Body of pancreas (tissue), 4 donors: ENCODE measurements at regions not wholly inside any gene's neighbourhood (a gene's known extent, or its start where the extent isn't known, plus 50 kb on each side); places are given as distances from the start of the nearest gene placed in this dataset. TPM values are rescaled to one million over a fixed set of nuclear protein-coding genes. Genes with fewer than 3 reads are reported as not detected.
"Not testable (repeated sequence)": the region's sequence is repeated elsewhere in the genome, so short reads cannot be mapped to it uniquely, and the experiment has no call there.

Experiments
- ATAC-seq: fragments of 150-250 bp; one replicate; pipeline ENCODE4 v1.9.1; 2016
- DNase-seq, 4 donors: peaks; one replicate each; pipeline ENCODE4 v3.0.0-alpha.2; 2019
- H3K27ac ChIP-seq, 4 donors: fragments of 200-600 bp; sonication (generic); 1 replicate in 3 of 4; 2 replicates in 1 of 4; pipeline versions ENCODE4 v1.5.1 to v1.6.1; 2016 to 2019; ENCODE audit warnings: mild to moderate bottlenecking in 1 of 4, mixed read lengths in 1 of 4, moderate library complexity in 1 of 4
- H3K27me3 ChIP-seq, 2 donors: fragments of 200-600 bp; sonication (generic); one replicate each; pipeline ENCODE4 v1.6.0; 2016; ENCODE audit warnings: mild to moderate bottlenecking in 1 of 2
- H3K36me3 ChIP-seq, 2 donors: fragments of 200-600 bp; sonication (generic); replicated peaks in 1 of 2; 2 replicates each; pipeline ENCODE4 v1.5.1; 2016; ENCODE audit warnings: low read depth in 2 of 2; ENCODE audit not compliant: insufficient read depth in 1 of 2
- H3K4me1 ChIP-seq: fragments of 200-600 bp; sonication (generic); one replicate; pipeline ENCODE4 v1.6.0; 2016
- H3K4me3 ChIP-seq, 2 donors: fragments of 200-600 bp; sonication (generic); 1 replicate in 1 of 2; 2 replicates in 1 of 2; pipeline ENCODE4 v1.5.1; 2016 to 2019
- H3K9me3 ChIP-seq, 3 donors: fragments of 200-600 bp; sonication (generic); 1 replicate in 2 of 3; 2 replicates in 1 of 3; pipeline ENCODE4 v1.5.1; 2016
- WGBS, 2 donors: methylation state at CpG; one replicate each; pipeline ENCODE4 v1.1.5; 2017; 5-methylcytosine and 5-hydroxymethylcytosine counted together
- intact Hi-C: fragments of 100-400 bp; cut with DNase I; formaldehyde crosslinking; loops from one replicate; pipeline ENCODE4 v1.15.1; 2023
- microRNA counts, 2 donors: library from miRNA; unstranded; fragments of <30 nt; microRNA quantifications; one replicate each; lab custom pipeline; 2017
- microRNA-seq, 2 donors: library from miRNA; unstranded; fragments of <30 nt; microRNA quantifications; one replicate each; pipeline ENCODE4, GENCODE V29; 2016; ENCODE audit warnings: borderline number of aligned reads in 2 of 2, borderline replicate concordance in 2 of 2
- small RNA-seq: library from RNA; depleted of rRNA; stranded (forward); fragments of <200 nt; gene quantifications from one replicate; pipeline ENCODE3, GENCODE V24; 2016

DNA sequence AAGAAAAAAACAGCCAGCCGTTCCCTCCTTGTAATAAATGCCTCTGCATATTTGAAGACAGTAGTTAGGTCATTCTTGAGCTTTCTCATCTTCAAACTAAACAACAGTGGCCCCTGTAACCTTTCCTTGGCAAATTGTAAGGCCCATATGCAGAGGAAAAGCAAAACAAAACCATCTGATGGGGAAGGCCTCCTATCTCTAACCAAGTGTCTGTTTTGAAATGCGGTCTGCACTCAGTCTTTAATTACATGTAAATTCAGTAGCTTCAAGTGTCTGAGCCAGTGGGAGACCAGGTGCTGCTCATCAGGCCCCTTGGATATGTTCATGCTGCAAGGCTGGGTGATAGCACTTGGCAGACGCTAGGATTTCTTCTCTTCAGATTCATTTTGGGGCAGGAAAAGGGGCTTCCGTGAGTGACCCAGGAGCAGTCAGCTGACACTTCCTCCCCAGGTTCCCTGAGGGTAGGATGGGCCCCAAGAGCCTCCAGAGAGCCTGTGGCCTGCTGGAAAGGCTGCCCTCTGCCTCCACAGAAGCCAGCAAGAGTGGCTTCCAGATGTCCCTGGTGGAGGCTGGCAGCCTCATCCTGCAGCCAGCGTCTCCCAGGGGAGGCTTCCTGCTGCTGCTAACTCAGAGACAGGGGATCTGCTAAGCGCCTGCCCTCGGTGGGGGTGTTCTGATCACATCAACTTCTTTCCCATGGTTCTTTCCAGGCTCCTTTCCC, 60.2 kb upstream of the PLGLB2 start:
- H3K4me1 ChIP-seq, H3K27me3 ChIP-seq, H3K36me3 ChIP-seq, DNase-seq, intact Hi-C loops, H3K27ac ChIP-seq, H3K9me3 ChIP-seq, ATAC-seq, H3K4me3 ChIP-seq: not testable (repeated sequence)
- 88% methylated on average over 2 of the region's 7 CpGs; no CpG with 5 or more reads in 1 of the 2 donors for WGBS, 2 donors

- intact Hi-C loops, H3K4me1 ChIP-seq, H3K9me3 ChIP-seq, H3K27ac ChIP-seq, H3K36me3 ChIP-seq, ATAC-seq, DNase-seq, H3K4me3 ChIP-seq, H3K27me3 ChIP-seq: not testable (repeated sequence)
- WGBS, 2 donors, result 80% methylated on average over 1 of the region's 1 CpG; no CpG with 5 or more reads in 1 of the 2 donors
Measured at GRCh38 chr2:87691899-87692592, 55.8 kb upstream of the PLGLB2 start.

GRCh38 chr2:87692914-87693313, 55.0 kb upstream of the PLGLB2 start:
- not testable (repeated sequence) for H3K27me3 ChIP-seq
- 80% methylated on average over 2 of the region's 2 CpGs; no CpG with 5 or more reads in 1 of the 2 donors for WGBS, 2 donors

DNA sequence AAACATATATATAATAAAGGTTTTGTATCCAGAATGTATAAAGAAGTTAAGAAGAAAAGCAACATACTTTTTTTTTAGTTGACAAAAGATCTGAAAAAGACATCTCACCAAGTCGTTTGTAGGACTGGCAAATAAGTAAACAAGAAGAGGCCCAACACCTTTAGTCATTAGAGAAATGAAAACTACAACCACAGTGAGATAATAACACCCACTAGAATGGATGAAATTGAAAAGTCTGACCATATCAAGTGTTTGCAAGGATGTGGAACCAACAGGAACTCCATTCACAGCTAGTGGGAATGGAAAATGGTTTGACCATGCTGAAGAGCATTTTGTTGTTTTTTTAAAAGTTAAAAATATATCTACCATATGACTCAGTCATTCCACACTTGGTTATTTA, 54.0 kb upstream of the PLGLB2 start:
- DNase-seq, H3K4me1 ChIP-seq, intact Hi-C loops, H3K36me3 ChIP-seq, H3K27ac ChIP-seq, ATAC-seq, H3K4me3 ChIP-seq, H3K9me3 ChIP-seq, H3K27me3 ChIP-seq: not testable (repeated sequence)
- WGBS, 2 donors, result 36% methylated on average over 1 of the region's 1 CpG; no CpG with 5 or more reads in 1 of the 2 donors

More at GRCh38 chr2:87692914-87693313, 55.0 kb upstream of the PLGLB2 start:
- H3K4me3 ChIP-seq, intact Hi-C loops, H3K4me1 ChIP-seq, H3K27ac ChIP-seq, DNase-seq, H3K36me3 ChIP-seq, ATAC-seq, H3K9me3 ChIP-seq: not testable (repeated sequence)

DNA sequence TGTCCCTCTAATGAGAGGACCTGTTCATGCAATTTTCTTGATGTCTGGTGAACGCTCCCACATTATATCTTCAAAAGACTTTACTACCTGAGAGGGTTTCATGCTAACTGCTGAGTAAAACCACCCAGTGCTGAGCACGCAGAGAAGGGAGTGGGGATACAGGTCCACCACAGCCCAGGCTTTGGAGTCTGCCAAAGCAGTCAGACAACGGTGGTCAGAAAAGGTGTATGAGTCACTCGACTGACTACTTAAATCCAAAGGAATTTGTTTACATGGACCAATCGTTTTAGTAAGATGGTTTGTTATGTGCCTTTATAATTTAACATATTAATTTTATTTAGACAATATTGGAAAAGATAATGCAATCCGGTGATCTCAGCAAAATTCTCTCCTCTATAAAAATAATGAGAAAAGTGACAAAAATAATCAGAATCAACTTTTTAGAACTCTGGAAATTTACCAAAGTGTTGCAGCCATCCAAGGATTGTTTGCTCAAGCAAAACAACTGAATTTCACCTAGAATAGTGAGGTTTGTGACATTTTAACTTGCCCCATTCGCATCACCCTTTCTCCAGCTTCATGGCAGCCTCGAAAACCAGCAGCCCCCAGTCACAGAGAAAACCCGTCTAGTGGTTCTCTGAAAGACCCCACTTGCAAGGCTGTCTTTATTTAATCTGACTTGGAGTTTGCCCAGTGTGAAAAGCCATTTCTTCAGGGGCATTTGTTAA, 52.1 kb upstream of the PLGLB2 start:
- H3K27ac ChIP-seq, H3K4me1 ChIP-seq, H3K4me3 ChIP-seq, H3K36me3 ChIP-seq, DNase-seq, ATAC-seq, intact Hi-C loops, H3K27me3 ChIP-seq, H3K9me3 ChIP-seq: not testable (repeated sequence)
- 64 to 76% methylated on average over 9 of the region's 9 CpGs for WGBS, 2 donors

MicroRNA genes in the stretch of these regions (microRNA counts, 767-probe panel; counts per million panel counts)
- 0 to 736 counts per million in 2 donors for microRNA hsa-miR-4435 (lab: Ali Mortazavi, UCI)

Small RNA genes in the stretch of these regions (microRNA-seq; reads per million reads assigned to microRNA genes)
- gene MIR4771-1, result 0 reads per million in 2 donors

Small RNA genes in the stretch of these regions (small RNA-seq; reads per million reads assigned to genes)
- gene MIR4771-1, result not detected
